Breast epithelium (tissue), 3 donors: ENCODE measurements at regions not wholly inside any gene's neighbourhood (a gene's known extent, or its start where the extent isn't known, plus 50 kb on each side); places are given as distances from the start of the nearest gene placed in this dataset.

Experiments used
- CTCF ChIP-seq, 3 donors: fragments of 450-650 bp; IDR thresholded peaks; one replicate each; pipeline ENCODE4 v1.5.1; 2016 to 2017; ENCODE audit warnings: antibody characterized with exemption in 3 of 3, mild to moderate bottlenecking in 3 of 3, moderate library complexity in 3 of 3
- POLR2A ChIP-seq: fragments of 450-650 bp; IDR thresholded peaks from one replicate; pipeline ENCODE4 v1.6.1; 2016; ENCODE audit warnings: antibody characterized with exemption, mild to moderate bottlenecking, moderate library complexity

GRCh38 chr4:178273168-178273567 is 830.9 kb upstream of the AGA start:
- TF ChIP-seq POLR2A = no peak
- TF ChIP-seq CTCF (IDR thresholded peaks at IDR 0.05) = no peak
